ENCODE measurements at regions not wholly inside any gene's neighbourhood (a gene's known extent, or its start where the extent isn't known, plus 50 kb on each side); places are given as distances from the start of the nearest gene placed in this dataset.
"Not testable (repeated sequence)": the region's sequence is repeated elsewhere in the genome, so short reads cannot be mapped to it uniquely, and the experiment has no call there.

- DNase-seq: no peak
Measured at GRCh38 chr17:43315858-43316521, 82.2 kb upstream of the RNU2-1 start.

DNA sequence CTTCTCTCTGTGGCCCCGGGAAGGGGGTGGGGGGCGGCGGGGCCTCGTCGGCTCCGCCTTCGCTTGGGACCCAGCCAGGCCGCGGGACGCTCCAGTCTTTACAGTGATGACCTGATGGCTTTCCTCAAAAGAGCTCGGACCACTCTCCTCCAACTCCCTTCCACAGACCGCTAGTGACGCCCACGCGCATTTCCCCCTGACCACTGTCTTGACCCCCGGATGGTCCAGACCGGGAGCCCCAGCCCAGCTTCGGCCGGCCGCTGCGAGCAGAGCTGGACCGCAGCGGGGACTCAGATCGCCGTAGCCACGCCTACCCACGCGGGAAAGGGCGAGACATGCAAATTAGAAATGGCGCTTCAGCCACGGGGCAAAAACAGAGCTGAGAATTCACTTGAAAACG lies 81.6 kb upstream of the RNU2-1 start:
- no peak for DNase-seq

DNA sequence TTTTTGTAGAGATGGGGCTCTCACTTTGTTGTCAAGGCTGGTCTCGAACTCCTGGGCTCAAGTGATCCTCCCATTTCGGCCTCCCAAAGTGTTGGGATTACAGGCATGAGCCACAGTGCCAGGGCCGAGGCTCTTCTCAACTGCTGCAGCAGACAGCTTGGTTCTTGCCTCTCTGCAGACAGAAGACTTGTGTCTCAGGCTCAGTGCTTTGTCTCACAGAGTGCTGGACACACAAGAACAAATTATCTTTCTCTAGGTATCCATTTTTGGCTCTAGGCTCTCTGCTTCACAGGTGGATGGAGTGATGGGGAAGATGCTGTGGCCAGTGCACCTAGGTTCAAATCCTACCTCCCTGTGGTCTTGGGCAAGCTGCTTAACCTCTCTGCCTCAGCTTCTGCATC lies 80.8 kb upstream of the RNU2-1 start:
- no peak for DNase-seq

DNA sequence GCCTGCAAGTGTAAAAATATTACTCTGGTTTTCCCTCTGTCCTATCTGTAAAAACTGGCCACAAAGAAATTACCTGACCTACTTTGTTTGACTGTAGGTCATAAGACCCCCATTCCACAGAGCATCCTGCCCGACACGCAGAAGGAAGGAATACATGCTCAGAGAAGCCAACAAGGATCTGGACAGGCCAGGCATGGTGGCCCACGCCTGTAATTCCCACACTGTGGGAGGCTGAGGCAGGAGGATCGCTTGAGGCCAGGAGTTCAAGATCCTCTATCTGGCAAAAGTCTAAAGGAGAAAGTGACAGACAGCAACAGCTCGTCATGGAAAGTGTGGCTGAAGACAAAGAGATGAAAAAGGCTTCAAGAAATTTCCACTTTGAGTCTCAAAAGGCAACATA lies 78.2 kb upstream of the RNU2-1 start:
- DNase-seq: no peak

DNA sequence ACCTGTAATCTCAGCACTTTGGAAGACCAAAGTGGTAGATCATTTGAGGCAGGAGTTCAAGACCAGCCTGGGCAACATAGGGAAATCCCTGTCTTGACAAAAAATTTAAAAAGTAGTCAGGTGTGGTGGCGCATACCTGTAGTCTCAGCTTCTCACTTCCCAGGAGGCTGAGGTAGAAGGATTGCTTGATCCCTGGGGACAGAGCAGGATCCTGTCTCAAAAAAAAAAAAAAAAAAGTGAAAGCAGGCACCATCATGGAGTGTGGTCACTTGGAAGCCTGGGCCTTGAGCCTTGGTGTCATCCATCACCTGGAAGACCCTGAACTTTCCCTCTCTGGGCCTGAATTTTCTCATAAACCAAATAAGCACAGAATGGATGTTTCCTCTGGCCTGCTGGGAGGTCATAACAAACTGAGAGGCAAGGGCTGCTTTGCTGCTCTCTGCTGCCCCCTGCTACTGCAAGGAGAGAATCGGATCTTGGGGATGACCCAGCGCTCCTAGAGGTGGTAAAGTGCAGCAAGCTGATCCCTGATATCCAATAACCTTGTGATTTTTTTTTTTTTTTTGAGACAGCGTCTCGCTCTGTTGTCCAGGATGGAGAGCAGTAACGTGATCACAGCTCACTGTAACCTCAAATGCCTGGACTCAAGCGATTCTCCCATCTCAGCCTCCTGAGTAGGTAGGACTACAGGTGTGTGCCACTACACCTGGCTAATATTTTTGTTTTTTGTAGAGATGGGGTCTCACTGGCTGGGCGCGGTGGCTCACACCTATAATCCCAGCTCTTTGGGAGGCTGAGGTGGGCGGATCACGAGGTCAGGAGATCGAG lies 75.9 kb upstream of the RNU2-1 start:
- DNase-seq: no peak

DNA sequence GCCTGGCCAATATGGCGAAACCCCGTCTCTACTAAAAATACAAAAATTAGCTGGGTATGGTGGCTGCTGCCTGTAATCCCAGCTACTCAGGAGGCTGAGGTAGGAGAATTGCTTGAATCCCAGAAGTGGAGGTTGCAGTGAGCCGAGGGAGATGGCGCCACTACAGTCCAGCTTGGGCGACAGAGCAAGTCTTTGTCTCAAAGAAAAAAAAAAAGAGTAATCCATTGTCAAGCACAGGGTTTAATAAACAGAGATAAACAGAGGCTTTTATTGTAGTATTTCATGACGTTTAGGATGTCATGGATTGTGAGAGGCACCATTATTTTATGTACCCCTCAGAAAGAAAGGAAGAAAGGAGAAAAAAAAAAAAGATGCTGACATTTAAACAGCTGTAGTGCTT lies 75.2 kb upstream of the RNU2-1 start:
- no peak for DNase-seq

- DNase-seq: not testable (repeated sequence)
Measured at GRCh38 chr17:43304792-43305191, 71.0 kb upstream of the RNU2-1 start.

DNA sequence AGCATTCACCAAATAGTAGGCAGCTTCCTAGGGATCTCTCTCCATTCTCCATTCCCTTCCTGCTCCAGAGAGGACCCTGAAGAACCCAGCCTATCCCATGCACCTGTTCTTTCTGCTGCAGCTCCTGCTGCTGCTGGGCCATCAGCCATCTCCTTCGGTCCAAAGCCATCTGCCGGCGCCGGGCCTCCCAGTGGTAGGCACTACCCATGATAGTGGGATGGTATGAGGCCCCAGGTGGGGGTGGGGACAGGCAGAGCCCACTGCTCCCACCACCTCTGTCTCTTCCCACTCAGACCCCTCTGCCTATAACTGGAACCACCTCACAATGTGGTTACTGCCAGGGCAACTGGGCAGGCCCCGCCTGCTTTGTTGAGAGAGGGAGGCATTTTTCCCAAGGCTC lies 69.3 kb upstream of the RNU2-1 start:
- DNase-seq: not testable (repeated sequence)

GRCh38 chr17:43299300-43300076 lies 65.7 kb upstream of the RNU2-1 start:
- DNase-seq: not testable (repeated sequence)

DNA sequence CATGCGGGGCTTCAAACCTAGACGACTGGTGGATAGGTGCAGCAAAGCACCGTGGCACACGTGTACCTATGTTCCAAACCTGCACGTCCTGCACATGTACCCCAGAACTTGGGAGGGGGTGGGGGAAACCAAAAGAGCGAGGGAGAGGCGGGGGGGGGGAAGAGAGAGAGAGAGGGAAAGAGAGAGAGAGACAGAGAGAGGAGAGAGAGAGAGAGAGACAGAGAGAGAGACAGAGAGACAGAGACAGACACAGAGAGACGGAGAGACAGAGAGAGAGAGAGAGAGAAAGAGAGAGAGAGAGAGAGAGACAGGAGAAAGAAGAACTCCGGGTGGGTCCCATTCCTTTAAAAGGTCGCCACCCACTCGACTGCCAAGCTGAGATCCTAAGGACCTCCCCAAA lies 55.9 kb upstream of the RNU2-1 start:
- DNase-seq: not testable (repeated sequence)

GRCh38 chr17:43283606-43284005 lies 49.8 kb upstream of the RNU2-1 start:
- peak in 1 of 2 donors; percentile 29 for DNase-seq

Data from CD4-positive, alpha-beta T cell treated with Interferon alpha-2 for 1 hour (primary cell).